ENCODE measurements at regions not wholly inside any gene's neighbourhood (a gene's known extent, or its start where the extent isn't known, plus 50 kb on each side); places are given as distances from the start of the nearest gene placed in this dataset.

DNA sequence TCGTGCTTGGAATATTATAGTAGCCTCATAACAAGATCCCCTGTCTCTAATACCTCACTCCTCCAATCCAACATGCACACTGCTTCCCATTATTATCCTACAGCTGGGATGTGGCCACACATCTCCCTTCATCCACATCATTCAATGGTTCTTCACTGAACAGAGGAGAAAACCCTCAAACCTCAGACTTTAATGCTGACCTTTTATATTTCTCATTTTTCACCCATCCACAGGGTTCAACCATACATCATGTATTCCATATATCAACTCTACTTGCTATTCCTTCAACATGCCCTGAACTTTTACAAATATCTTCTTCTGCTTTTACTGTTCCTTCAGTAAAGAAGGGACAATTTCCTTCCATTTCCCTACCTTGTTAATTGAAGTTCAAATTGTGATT is 396.8 kb downstream of the TLE4 start:
- TF ChIP-seq CTCF (IDR thresholded peaks at IDR 0.05), result no peak
- no peak for TF ChIP-seq POLR2A (IDR thresholded peaks at IDR 0.05)
